NB4 (cell line): ENCODE measurements at regions not wholly inside any gene's neighbourhood (a gene's known extent, or its start where the extent isn't known, plus 50 kb on each side); places are given as distances from the start of the nearest gene placed in this dataset.

Experiments
- CTCF ChIP-seq: IDR thresholded peaks from one replicate; pipeline ENCODE4 v1.5.1; 2012; ENCODE audit warnings: low read depth, low read length
- MAX ChIP-seq: IDR thresholded peaks from 2 replicates; pipeline ENCODE4 v1.6.1; 2011; ENCODE audit warnings: low read depth, low read length
- MYC ChIP-seq: IDR thresholded peaks from 2 replicates; pipeline ENCODE4 v1.6.1; 2011; ENCODE audit warnings: low read depth, low read length
- POLR2A ChIP-seq: IDR thresholded peaks from 2 replicates; pipeline ENCODE4 v1.6.1; 2011; ENCODE audit warnings: mild to moderate bottlenecking; ENCODE audit not compliant: insufficient read length; ENCODE audit errors: extremely low read depth

- TF ChIP-seq CTCF (no peak), POLR2A (no peak), MYC (no peak), MAX (no peak)
Measured at GRCh38 chr2:150319085-150319484, 168.4 kb downstream of the RND3 start.
